HT1080 (cell line): ENCODE measurements at regions not wholly inside any gene's neighbourhood (a gene's known extent, or its start where the extent isn't known, plus 50 kb on each side); places are given as distances from the start of the nearest gene placed in this dataset.
A peak's percentile ranks its signal among the peaks of the same experiment; 100 is the strongest.
"Not testable (repeated sequence)": the region's sequence is repeated elsewhere in the genome, so short reads cannot be mapped to it uniquely, and the experiment has no call there.

Experiments
- DNase-seq: peaks from one replicate; pipeline ENCODE4 v3.0.0-alpha.2; 2015; ENCODE audit warnings: low read depth

DNA sequence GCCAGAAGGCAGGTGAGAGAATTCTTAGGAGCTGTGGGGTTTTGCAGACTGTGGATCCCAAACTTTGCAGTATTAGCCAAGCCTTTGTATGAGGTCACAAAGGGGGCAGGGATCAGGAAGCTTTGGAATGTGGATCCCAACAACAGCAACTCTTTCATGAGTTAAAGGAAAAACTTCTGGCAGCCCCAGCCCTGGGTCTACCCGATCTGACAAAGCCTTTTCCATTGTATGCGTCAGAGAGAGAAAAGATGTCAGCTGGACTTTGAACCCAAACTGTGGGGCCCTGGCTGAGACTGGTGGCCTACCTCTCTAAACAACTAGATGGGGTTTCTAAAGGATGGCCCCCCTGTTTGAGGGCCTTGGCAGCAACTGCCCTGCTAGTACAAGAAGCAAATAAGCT, 101.8 kb upstream of the OSBPL11 start:
- DNase-seq, result not testable (repeated sequence)

DNA sequence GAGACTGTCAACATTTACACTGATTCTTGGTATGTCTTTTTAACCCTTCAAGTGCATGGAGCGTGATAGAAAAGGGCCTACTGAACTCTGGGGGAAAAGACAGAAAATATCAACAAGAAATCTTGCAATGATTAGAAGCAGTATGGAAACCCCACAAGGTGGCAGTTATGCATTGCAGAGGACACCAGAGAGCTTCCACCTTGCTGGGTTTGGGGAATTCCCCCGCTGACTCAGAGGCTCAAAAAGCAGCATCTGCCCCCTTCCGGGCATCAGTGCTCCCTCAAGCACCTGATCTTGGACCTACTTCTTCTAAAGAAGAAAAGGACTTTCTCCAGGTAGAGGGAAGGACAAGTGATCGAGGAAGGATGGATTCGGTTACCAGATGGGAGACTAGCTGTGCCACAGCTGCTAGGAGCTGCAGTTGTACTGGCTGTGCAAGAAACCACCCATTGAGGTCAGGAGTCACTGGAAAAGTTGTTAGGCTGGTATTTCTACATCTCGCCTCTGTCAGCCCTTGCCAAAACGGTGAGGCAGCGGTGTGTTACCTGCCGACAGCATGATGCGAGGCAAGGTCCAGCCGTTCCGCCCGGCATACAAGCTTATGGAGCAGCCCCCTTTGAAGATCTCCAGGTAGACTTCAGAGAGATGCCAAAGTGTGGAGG, 102.8 kb upstream of the OSBPL11 start:
- DNase-seq, result not testable (repeated sequence)

DNA sequence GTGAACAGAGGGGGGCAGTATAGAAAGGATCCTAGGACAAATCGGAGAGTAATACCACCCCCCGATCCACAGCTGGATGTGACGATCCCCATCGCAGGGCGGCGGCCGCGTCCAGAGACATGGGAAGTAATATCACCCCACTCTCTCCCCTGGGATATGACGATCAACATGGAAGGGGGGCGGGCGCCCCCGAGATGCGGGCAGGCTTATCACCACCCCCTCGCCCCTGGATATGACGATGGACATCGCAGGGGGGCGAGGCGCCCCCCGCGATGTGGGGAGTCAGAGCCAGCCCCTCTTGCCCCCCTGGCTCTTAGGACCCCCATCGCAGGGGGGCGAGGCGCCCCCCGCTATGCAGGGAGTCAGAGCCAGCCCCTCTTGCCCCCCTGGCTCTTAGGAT, 120.4 kb upstream of the OSBPL11 start:
- no peak for DNase-seq

DNA sequence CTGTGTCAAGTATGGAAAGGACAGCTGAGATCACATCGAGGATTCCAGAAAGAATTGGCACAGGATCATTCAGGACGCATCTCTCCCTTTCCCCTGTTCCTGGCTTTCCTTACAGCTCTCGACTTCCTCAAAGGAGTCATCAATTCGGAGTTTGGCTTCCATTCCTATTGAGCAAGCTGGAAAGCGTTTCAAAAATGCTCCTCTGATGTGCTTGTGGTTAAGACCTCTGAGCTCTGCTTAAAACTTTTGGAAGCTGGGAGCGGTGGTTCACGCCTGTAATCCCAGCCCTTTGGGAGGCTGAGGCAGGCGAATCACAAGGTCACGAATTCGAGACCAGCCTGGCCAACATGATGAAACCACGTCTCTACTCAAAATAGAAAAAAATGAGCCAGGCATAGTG, 136.9 kb upstream of the OSBPL11 start:
- DNase-seq, result peak; percentile 22

DNA sequence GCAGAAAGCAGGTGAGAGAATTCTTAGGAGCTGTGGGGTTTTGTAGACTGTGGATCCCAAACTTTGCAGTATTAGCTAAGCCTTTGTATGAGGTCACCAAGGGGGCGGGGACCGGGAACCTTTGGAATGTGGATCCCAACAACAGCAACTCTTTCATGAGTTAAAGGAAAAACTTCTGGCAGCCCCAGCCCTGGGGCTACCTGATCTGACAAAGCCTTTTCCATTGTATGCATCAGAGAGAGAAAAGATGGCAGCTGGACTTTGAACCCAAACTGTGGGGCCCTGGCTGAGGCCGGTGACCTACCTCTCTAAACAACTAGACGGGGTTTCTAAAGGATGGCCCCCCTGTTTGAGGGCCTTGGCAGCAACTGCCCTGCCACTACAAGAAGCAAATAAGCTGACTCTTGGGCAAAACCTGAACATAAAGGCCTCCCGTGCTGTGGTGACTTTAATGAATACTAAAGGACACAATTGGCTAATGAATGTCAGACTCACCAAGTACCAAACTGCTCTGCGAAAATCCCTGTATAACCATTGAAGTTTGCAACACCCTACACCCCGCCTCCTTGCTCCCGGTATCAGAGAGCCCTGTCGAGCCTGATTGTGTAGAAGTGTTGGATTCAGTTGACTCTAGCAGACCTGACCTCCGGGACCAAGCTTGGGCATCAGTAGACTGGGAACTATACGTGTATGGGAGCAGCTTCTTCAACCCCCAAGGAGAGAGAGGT, 146.9 kb upstream of the OSBPL11 start:
- DNase-seq, result not testable (repeated sequence)

DNA sequence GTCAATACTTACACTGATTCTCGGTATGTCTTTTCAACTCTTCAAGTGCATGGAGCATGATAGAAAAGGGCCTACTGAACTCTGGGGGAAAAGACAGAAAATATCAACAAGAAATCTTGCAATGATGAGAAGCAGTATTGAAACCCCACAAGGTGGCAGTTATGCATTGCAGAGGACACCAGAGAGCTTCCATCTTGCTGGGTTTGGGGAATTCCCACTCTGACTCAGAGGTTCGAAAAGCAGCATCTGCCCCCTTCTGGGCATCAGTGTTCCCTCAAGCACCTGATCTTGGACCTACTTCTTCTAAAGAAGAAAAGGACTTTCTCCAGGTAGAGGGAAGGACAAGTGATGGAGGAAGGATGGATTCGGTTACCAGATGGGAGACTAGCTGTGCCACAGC, 147.5 kb upstream of the OSBPL11 start:
- peak; percentile 65 for DNase-seq

- DNase-seq, result peak; percentile 22
Measured at GRCh38 chr3:125757050-125757449, 161.8 kb upstream of the OSBPL11 start.

- DNase-seq, result not testable (repeated sequence)
Measured at GRCh38 chr3:125758641-125759130, 163.4 kb upstream of the OSBPL11 start.

- not testable (repeated sequence) for DNase-seq
Measured at GRCh38 chr3:125762601-125763000, 167.3 kb upstream of the OSBPL11 start.

DNA sequence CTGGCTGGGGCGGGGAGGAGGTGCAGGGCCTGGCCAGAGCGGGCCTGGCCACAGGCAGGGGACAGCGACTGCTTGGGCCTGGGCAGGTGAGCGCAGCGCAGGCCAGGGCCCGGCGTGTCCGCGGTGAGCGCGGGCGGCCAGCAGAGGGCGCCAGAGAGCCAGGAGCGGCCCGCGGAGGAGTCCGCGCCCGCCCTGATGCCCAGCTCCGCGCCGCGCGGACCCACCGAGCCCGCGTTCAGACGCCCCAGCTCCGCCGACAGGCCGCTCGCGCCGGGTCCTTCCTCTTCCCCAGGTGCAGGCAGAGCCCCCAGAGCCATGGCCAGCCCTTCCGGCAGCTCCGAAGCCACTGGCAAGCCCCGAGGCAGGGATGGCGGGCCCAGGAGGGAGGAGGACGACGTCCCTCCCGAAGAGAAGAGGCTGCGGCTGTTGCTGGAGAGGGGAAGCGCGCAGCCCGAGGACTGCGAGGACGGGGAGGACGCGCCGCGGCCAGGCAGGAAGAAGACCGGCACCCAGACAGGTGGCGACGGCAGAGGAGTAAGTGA, 171.1 kb upstream of the OSBPL11 start:
- peak; percentile 64 for DNase-seq

DNA sequence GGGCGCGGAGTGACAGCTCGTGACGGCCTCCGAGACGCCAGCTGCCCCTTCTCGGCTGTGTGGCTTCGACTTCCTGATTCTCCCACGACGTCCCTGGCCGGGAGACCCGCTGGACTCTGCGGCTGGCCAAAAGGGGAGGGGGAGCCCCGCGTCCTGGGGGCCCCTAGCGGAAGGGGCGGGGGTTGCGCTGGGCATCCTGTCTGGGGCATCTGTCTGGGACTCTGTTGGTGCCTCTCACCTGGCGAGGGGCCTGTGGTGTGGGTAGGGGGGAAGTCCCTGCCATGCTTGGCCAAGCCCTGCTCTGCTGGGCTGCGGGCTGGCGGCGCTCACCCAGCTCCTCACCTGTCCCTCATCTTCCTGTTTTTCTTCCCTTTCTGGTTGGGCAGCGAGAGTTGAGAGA, 171.6 kb upstream of the OSBPL11 start:
- not testable (repeated sequence) for DNase-seq

- DNase-seq, result no peak
Measured at GRCh38 chr3:125767641-125768040, 172.3 kb upstream of the OSBPL11 start.

DNA sequence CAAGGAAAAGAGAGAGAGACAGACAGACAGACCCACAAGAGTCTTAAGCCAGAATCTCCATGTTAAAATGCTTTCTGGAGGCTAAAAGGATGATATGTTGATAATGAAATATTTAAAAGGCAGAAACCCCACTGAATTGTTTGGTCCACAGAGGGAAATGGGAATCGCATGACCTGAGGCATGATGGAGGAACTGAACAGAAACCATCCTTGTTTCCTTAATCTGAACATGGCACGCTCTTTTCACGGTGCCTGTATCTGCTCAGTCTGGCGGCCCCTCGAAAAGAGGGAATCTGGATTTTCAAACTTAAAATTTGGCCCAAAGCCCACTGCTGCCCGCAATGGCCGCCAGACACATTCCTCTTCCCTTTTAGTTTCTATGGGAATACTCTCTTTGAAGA, 173.5 kb upstream of the OSBPL11 start:
- DNase-seq, result not testable (repeated sequence)

GRCh38 chr3:125771506-125771905, 176.2 kb upstream of the OSBPL11 start:
- DNase-seq, result not testable (repeated sequence)

- not testable (repeated sequence) for DNase-seq
Measured at GRCh38 chr3:125774433-125775034, 179.2 kb upstream of the OSBPL11 start.

GRCh38 chr3:125775106-125775505, 179.8 kb upstream of the OSBPL11 start:
- DNase-seq, result not testable (repeated sequence)

GRCh38 chr3:125775606-125776294, 180.5 kb upstream of the OSBPL11 start:
- DNase-seq, result not testable (repeated sequence)

- not testable (repeated sequence) for DNase-seq
Measured at GRCh38 chr3:125779276-125779675, 184.0 kb upstream of the OSBPL11 start.

DNA sequence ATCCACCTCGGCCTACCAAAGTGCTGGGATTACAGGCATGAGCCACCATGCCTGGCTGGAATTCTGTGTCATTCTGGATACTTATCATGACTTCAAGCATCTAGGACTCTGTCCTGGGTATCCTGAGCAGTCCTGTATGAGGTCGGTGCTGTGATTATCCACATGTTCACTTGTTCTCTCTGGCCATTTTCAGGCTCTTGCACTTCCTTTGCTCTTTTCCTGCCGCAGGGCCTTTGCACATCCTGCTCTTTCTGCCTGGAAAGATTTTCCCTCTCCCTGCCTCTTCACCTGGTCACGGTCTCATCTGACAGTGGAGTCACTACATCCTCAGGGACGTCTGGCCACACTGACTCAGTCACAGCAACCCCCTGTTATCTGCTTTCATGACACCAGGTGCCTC, 184.6 kb upstream of the OSBPL11 start:
- DNase-seq, result not testable (repeated sequence)

DNA sequence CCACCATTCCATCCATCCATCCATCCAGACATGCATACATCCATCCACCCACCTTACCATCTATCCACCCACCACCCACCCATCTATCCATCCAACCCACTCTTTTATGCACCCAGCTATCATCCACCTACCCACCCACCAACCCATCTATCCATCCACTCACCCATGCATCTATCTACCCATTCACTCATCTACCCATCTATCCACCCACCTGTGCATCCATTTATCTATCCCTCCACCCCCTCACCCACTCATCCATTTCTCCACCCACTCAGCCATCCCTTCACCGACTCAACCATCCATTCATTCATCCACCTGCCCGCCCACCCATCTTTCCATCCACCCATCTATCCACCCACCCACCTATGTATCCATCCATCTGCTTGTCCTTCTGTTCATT, 186.4 kb upstream of the OSBPL11 start:
- DNase-seq, result not testable (repeated sequence)

DNA sequence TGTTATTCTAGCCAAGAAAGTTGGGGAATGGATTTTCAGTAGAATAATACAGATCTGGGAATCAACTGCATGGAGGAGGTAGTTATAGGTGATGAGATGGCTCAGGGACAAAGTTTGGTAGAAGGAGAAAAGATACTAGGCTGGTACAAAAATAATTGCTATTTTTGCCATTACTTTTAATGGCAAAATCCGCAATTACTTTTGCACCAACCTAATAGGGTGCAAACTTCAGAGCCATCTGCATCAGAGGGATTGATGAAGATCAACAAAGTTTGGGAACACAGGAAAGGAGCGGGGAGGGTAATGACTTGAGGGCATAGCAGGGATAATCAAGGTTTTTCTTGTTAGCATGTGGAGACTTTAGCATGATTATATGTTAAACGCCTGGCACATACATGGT, 178.7 kb upstream of the ROPN1B start:
- DNase-seq, result not testable (repeated sequence)
